ENCODE measurements at regions not wholly inside any gene's neighbourhood (a gene's known extent, or its start where the extent isn't known, plus 50 kb on each side); places are given as distances from the start of the nearest gene placed in this dataset.

DNA sequence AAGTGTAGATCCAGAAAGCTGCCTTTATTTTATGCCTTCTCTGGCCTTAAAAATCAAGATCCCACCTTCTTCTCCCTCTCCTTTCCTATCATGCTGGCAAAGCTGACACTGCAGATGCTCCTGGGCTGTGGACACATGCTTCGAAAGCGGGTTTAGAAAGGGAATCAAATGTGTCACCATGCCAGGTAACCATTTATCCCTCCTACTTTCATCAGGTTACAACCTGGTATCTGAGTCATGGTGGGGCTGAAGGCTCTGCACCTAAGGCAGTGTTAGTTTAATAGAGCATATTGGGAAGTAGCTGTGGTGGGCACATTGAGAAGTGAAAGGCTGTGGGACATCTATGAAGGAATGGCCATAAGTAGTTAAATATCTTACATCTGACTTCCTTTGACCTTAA is 69.8 kb downstream of the GJA1 start:
- no peak for TF ChIP-seq POLR2A (IDR thresholded peaks at IDR 0.05; ENCODE audit: low read length)
- no peak for TF ChIP-seq GATA1 (IDR thresholded peaks at IDR 0.05; ENCODE audit: low read depth, low read length)

Data from erythroblast (primary cell).